Left ventricle myocardium inferior (tissue), 1 donor: ENCODE measurements at regions not wholly inside any gene's neighbourhood (a gene's known extent, or its start where the extent isn't known, plus 50 kb on each side); places are given as distances from the start of the nearest gene placed in this dataset.

Experiments used
- DNase-seq: peaks from one replicate; pipeline ENCODE4 v3.0.0-alpha.2; 2020
- H3K27ac ChIP-seq: fragments of 200-600 bp; replicated peaks from 2 replicates; pipeline ENCODE4 v1.8.0; 2021
- H3K27me3 ChIP-seq: fragments of 200-600 bp; 2 replicates; pipeline ENCODE4 v1.8.0; 2021; ENCODE audit warnings: low read depth
- H3K36me3 ChIP-seq: fragments of 200-600 bp; 2 replicates; pipeline ENCODE4 v1.8.0; 2021
- H3K4me1 ChIP-seq: fragments of 200-600 bp; 2 replicates; pipeline ENCODE4 v1.8.0; 2021
- H3K4me3 ChIP-seq: fragments of 200-600 bp; 2 replicates; pipeline ENCODE4 v1.8.0; 2021; ENCODE audit warnings: mild to moderate bottlenecking, moderate library complexity
- H3K9me3 ChIP-seq: fragments of 200-600 bp; replicated peaks from 2 replicates; pipeline ENCODE4 v1.8.0; 2021
- CTCF ChIP-seq: fragments of 200-600 bp; IDR thresholded peaks from 2 replicates; pipeline ENCODE4 v1.8.0; 2021; ENCODE audit warnings: antibody characterized with exemption, mild to moderate bottlenecking, borderline replicate concordance
- intact Hi-C: fragments of 100-400 bp; cut with micrococcal nuclease; formaldehyde crosslinking; loops from one replicate; pipeline ENCODE4 v1.11.0; 2022
- donor health status: DM: no; HTN: yes; CAD: no; lungs with severe emphysema.

GRCh38 chr3:35505772-35506171, 133.6 kb upstream of the ARPP21 start:
- no peak for DNase-seq
- H3K36me3 ChIP-seq, result no peaks in the 10 kb centered on the region
- H3K4me3 ChIP-seq, result no peak overlapping the region
- H3K9me3 ChIP-seq, result peaks cover 8% of the 10 kb centered on the region
- no peaks in the 10 kb centered on the region for H3K4me1 ChIP-seq
- no peak for TF ChIP-seq CTCF
- H3K27ac ChIP-seq, result no peak overlapping the region
- H3K27me3 ChIP-seq, result no peaks in the 10 kb centered on the region
- intact Hi-C loops, result no loop called here

- DNase-seq, result no peak
- no peak for TF ChIP-seq CTCF
- intact Hi-C loops, result no loop called here
Measured at GRCh38 chr3:35519936-35520335, 119.4 kb upstream of the ARPP21 start.

GRCh38 chr3:35521196-35521595, 118.1 kb upstream of the ARPP21 start:
- TF ChIP-seq CTCF, result no peak
- intact Hi-C loops, result no loop called here
- Histone ChIP-seq H3K27me3 (no peaks in the 10 kb centered on the region), H3K4me1 (no peaks in the 10 kb centered on the region), H3K27ac (no peak overlapping the region), H3K36me3 (no peaks in the 10 kb centered on the region), H3K9me3 (peaks cover 4% of the 10 kb centered on the region), H3K4me3 (no peak overlapping the region)
- DNase-seq, result no peak

More at GRCh38 chr3:35519936-35520335, 119.4 kb upstream of the ARPP21 start:
- peaks cover 4% of the 10 kb centered on the region for H3K9me3 ChIP-seq
- H3K27ac ChIP-seq, result no peak overlapping the region
- H3K4me3 ChIP-seq, result no peak overlapping the region
- no peaks in the 10 kb centered on the region for H3K4me1 ChIP-seq
- H3K27me3 ChIP-seq, result no peaks in the 10 kb centered on the region
- H3K36me3 ChIP-seq, result no peaks in the 10 kb centered on the region

GRCh38 chr3:35522450-35522849, 116.9 kb upstream of the ARPP21 start:
- no peaks in the 10 kb centered on the region for H3K36me3 ChIP-seq
- no peaks in the 10 kb centered on the region for H3K4me1 ChIP-seq
- no peak overlapping the region for H3K27ac ChIP-seq
- no peaks in the 10 kb centered on the region for H3K27me3 ChIP-seq
- intact Hi-C loops, result no loop called here
- DNase-seq, result no peak
- TF ChIP-seq CTCF, result no peak
- peaks cover under 1% of the 10 kb centered on the region for H3K9me3 ChIP-seq
- H3K4me3 ChIP-seq, result no peak overlapping the region

- Histone ChIP-seq H3K27me3 (no peaks in the 10 kb centered on the region), H3K4me1 (no peaks in the 10 kb centered on the region), H3K4me3 (no peak overlapping the region), H3K9me3 (no peaks in the 10 kb centered on the region), H3K27ac (no peak overlapping the region), H3K36me3 (no peaks in the 10 kb centered on the region)
- no peak for TF ChIP-seq CTCF
- intact Hi-C loops, result no loop called here
- DNase-seq, result no peak
Measured at GRCh38 chr3:35523074-35523473, 116.3 kb upstream of the ARPP21 start.

- Histone ChIP-seq H3K27ac (no peak overlapping the region), H3K36me3 (no peaks in the 10 kb centered on the region), H3K27me3 (no peaks in the 10 kb centered on the region), H3K4me1 (no peaks in the 10 kb centered on the region), H3K9me3 (no peaks in the 10 kb centered on the region), H3K4me3 (no peak overlapping the region)
- TF ChIP-seq CTCF, result no peak
- intact Hi-C loops, result no loop called here
- DNase-seq, result no peak
Measured at GRCh38 chr3:35523838-35524237, 115.5 kb upstream of the ARPP21 start.
